WTC11 (cell line): ENCODE measurements at regions not wholly inside any gene's neighbourhood (a gene's known extent, or its start where the extent isn't known, plus 50 kb on each side); places are given as distances from the start of the nearest gene placed in this dataset.
A peak's percentile ranks its signal among the peaks of the same experiment; 100 is the strongest.

Source experiments
- ATAC-seq: fragments of 200-7000 bp; cut with Tn5 transposase; 2 replicates; pipeline ENCODE4 v1.10.0; 2021; ENCODE audit warnings: mild to moderate bottlenecking, moderate library complexity
- CTCF ChIA-PET: fragments of 300-600 bp; sonication (Branson Sonifier 250); formaldehyde crosslinking; loops from one replicate; lab custom pipeline; 2021; ENCODE audit warnings: antibody characterized with exemption; lab: Charles Lee
- POLR2A ChIA-PET: fragments of 350-600 bp; sonication (Branson Sonifier 250); formaldehyde crosslinking; loops from one replicate; lab custom pipeline; 2021; ENCODE audit warnings: antibody characterized with exemption; lab: Charles Lee
- DNase-seq: peaks from one replicate; pipeline ENCODE4 v3.0.0; 2021; ENCODE audit warnings: low spot score
- H3K27ac Mint-ChIP-seq: 2 replicates; pipeline ENCODE4 v1.8.0; 2021; ENCODE audit warnings: mixed read lengths
- H3K27me3 Mint-ChIP-seq: 2 replicates; pipeline ENCODE4 v1.8.0; 2021; ENCODE audit warnings: low read depth, mild to moderate bottlenecking, moderate library complexity, mixed read lengths
- H3K36me3 Mint-ChIP-seq: 2 replicates; pipeline ENCODE4 v1.8.0; 2021; ENCODE audit warnings: mixed read lengths
- H3K4me1 Mint-ChIP-seq: 2 replicates; pipeline ENCODE4 v1.8.0; 2022; ENCODE audit warnings: mixed read lengths
- H3K4me3 Mint-ChIP-seq: 2 replicates; pipeline ENCODE4 v1.8.0; 2021; ENCODE audit warnings: mild to moderate bottlenecking, moderate library complexity, mixed read lengths
- H3K9me3 Mint-ChIP-seq: 2 replicates; pipeline ENCODE4 v1.8.0; 2021; ENCODE audit warnings: mixed read lengths
- AFF4 ChIP-seq: sonication (generic); formaldehyde crosslinking; IDR thresholded peaks from 2 replicates; pipeline ENCODE4 v1.8.1; 2023; ENCODE audit warnings: mild to moderate bottlenecking, missing genetic modification reagents, borderline replicate concordance
- CBFB ChIP-seq: sonication (generic); formaldehyde crosslinking; IDR thresholded peaks from 2 replicates; pipeline ENCODE4 v1.8.1; 2022; ENCODE audit warnings: mild to moderate bottlenecking, low read depth, missing genetic modification reagents
- CREM ChIP-seq: sonication (generic); formaldehyde crosslinking; IDR thresholded peaks from 2 replicates; pipeline ENCODE4 v1.8.1; 2022; ENCODE audit warnings: mild to moderate bottlenecking, missing genetic modification reagents, moderate library complexity
- ELF4 ChIP-seq: sonication (generic); formaldehyde crosslinking; IDR thresholded peaks from 2 replicates; pipeline ENCODE4 v1.8.1; 2022; ENCODE audit warnings: low read depth, mild to moderate bottlenecking, moderate library complexity, missing genetic modification reagents
- GABPB1 ChIP-seq: sonication (generic); formaldehyde crosslinking; IDR thresholded peaks from 2 replicates; pipeline ENCODE4 v1.8.1; 2023; ENCODE audit warnings: mild to moderate bottlenecking, missing genetic modification reagents
- GTF2I ChIP-seq: fragments of 250-450 bp; sonication (Bioruptor Pico); conservative IDR thresholded peaks from 2 replicates; pipeline ENCODE4 v1.4.0; 2021; ENCODE audit warnings: mild to moderate bottlenecking
- HMGXB4 ChIP-seq: sonication (generic); formaldehyde crosslinking; IDR thresholded peaks from 2 replicates; pipeline ENCODE4 v1.8.1; 2023; ENCODE audit warnings: mild to moderate bottlenecking, moderate library complexity, missing genetic modification reagents
- IRF2 ChIP-seq: sonication (generic); formaldehyde crosslinking; IDR thresholded peaks from 2 replicates; pipeline ENCODE4 v1.8.0; 2022; ENCODE audit warnings: low read depth, missing genetic modification reagents, borderline replicate concordance
- MYBL2 ChIP-seq: sonication (generic); formaldehyde crosslinking; IDR thresholded peaks from 2 replicates; pipeline ENCODE4 v1.8.1; 2023; ENCODE audit warnings: mild to moderate bottlenecking, moderate library complexity, missing genetic modification reagents
- OVOL2 ChIP-seq: fragments of 250-450 bp; sonication (Bioruptor Pico); IDR thresholded peaks from 2 replicates; pipeline ENCODE4 v1.9.0; 2021; ENCODE audit warnings: mild to moderate bottlenecking, borderline replicate concordance
- RELA ChIP-seq: sonication (generic); formaldehyde crosslinking; IDR thresholded peaks from 2 replicates; pipeline ENCODE4 v1.8.1; 2022; ENCODE audit warnings: missing genetic modification reagents, mild to moderate bottlenecking, borderline replicate concordance
- TP53 ChIP-seq: sonication (generic); formaldehyde crosslinking; IDR thresholded peaks from 2 replicates; pipeline ENCODE4 v1.8.1; 2023; ENCODE audit warnings: mild to moderate bottlenecking, missing genetic modification reagents
- ZNF121 ChIP-seq: sonication (generic); formaldehyde crosslinking; IDR thresholded peaks from 2 replicates; pipeline ENCODE4 v1.8.0; 2023; ENCODE audit warnings: missing genetic modification reagents
- ZNF232 ChIP-seq: sonication (generic); formaldehyde crosslinking; IDR thresholded peaks from 2 replicates; pipeline ENCODE4 v1.8.0; 2022; ENCODE audit warnings: mild to moderate bottlenecking, missing genetic modification reagents
- ZNF263 ChIP-seq: sonication (generic); formaldehyde crosslinking; IDR thresholded peaks from 2 replicates; pipeline ENCODE4 v1.8.1; 2022; ENCODE audit warnings: low read depth, mild to moderate bottlenecking, moderate library complexity, missing genetic modification reagents
- ZNF512 ChIP-seq: sonication (generic); formaldehyde crosslinking; IDR thresholded peaks from 2 replicates; pipeline ENCODE4 v1.8.1; 2022; ENCODE audit warnings: missing genetic modification reagents, borderline replicate concordance
- TF ChIP-seq, protein P1 (sequence below): fragments of 250-450 bp; sonication (Bioruptor Pico); conservative IDR thresholded peaks from 2 replicates; pipeline ENCODE4 v1.9.0; 2021; ENCODE audit warnings: mild to moderate bottlenecking
- TF ChIP-seq, protein P2 (sequence below): fragments of 250-450 bp; sonication (Bioruptor Pico); IDR thresholded peaks from 2 replicates; pipeline ENCODE4 v2.1.2; 2022; ENCODE audit warnings: mild to moderate bottlenecking, moderate library complexity
- TF ChIP-seq, protein P3 (sequence below): sonication (generic); formaldehyde crosslinking; IDR thresholded peaks from 2 replicates; pipeline ENCODE4 v1.8.0; 2022; ENCODE audit warnings: mild to moderate bottlenecking, missing genetic modification reagents
- TF ChIP-seq, protein P4 (sequence below): sonication (generic); formaldehyde crosslinking; conservative IDR thresholded peaks from 2 replicates; pipeline ENCODE4 v1.8.1; 2022; ENCODE audit warnings: mild to moderate bottlenecking, missing genetic modification reagents

DNA sequence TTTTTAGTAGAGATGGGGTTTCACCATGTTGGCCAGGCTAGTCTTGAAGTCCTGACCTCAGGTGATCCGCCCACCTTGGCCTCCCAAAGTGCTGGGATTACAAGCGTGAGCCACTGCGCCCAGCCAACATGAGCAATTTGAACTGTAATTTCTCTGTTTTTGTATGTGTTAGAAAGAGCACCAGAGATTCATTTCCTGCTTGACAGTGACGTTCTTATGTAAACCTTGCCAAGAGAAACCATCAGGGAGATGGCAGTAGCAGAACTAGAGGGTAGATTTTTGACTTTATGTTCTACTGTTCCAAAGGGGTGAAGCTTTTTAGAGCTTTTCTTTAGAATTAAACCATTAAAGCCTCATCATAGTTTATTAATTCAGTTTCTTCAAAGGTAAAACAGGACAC is 148.1 kb upstream of the UMPS start:
- CTCF ChIA-PET: no interaction called here
- H3K27me3 Mint-ChIP-seq: peaks cover 48% of the 10 kb centered on the region
- TF ChIP-seq ZNF263 (CRISPR knock-in tag) (no peak), ZNF512 (CRISPR knock-in tag) (no peak)
- no peak overlapping the region for H3K27ac Mint-ChIP-seq
- no peaks in the 10 kb centered on the region for H3K36me3 Mint-ChIP-seq
- H3K4me1 Mint-ChIP-seq: peaks cover 23% of the 10 kb centered on the region
- ATAC-seq: no peak
- DNase-seq: no peak
- no peak overlapping the region for H3K4me3 Mint-ChIP-seq
- POLR2A ChIA-PET: no interaction called here
- H3K9me3 Mint-ChIP-seq: no peaks in the 10 kb centered on the region

DNA sequence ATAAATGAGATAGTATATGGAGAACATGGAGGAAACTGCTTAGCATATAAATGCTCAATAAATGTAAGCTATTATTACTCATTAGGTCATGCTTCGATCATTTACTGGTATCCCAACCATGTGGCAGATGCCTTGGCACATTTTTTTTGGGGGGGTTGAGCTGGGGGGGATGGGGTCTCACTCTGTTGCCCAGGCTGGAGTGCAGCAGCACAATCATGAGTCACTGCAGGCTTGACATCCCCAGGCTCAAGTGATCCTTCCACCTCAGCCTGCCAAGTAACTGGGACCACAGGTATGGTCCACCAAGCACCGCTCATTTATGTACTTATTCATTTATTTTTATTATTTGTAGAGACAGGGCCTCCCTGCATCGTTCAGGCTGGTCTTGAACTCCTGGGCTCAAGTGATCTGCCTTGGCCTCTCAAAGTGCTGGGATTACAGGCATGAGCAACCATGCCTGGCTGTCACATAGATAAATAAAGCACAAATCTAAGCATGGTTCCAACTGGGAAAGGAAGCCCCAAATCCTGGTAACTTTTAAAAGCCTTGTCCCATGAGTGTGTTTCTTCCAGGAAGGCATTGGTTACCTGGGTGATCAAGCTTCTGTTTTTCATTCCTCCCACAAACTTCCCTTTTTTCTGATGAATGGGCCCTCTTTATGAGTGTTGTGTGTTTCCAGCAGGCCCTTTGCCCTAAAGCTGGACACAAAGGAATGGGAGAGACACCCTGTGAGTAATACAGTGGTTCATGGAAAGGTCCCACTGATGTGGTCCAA is 147.4 kb upstream of the UMPS start:
- Mint-ChIP-seq H3K36me3 (no peaks in the 10 kb centered on the region), H3K27ac (no peak overlapping the region), H3K27me3 (peaks cover 53% of the 10 kb centered on the region), H3K4me1 (peaks cover 27% of the 10 kb centered on the region), H3K4me3 (no peak overlapping the region), H3K9me3 (no peaks in the 10 kb centered on the region)
- CTCF ChIA-PET: no interaction called here
- POLR2A ChIA-PET: no interaction called here
- DNase-seq (no peak), ATAC-seq (no peak)
- no peak for TF ChIP-seq GABPB1 (CRISPR knock-in tag)
- TF ChIP-seq ZNF121 (CRISPR knock-in tag): 0 out of 2 replicates have a peak, but pooled peaks have one; percentile 11

DNA sequence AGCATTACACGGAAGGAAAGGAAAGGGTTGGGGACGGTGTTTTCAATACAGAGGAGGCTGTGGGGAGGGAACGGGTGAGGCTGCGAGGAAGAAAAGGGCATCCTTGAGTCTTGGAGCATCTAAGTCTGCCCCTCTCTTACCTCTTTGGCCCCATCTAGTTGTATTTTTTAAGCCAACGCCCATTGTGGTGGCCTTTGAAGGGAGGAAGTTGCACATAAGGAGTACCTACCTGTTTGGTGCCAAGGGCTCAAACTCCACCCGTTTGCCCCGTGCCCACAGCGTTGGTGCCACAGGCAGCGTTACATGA is 146.1 kb upstream of the UMPS start:
- Mint-ChIP-seq H3K27me3 (peaks cover 59% of the 10 kb centered on the region), H3K4me3 (peak overlapping the region; percentile 38), H3K9me3 (no peaks in the 10 kb centered on the region), H3K36me3 (no peaks in the 10 kb centered on the region), H3K4me1 (peaks cover 30% of the 10 kb centered on the region), H3K27ac (no peak overlapping the region)
- no peak for DNase-seq
- no peak; the same call in 1 of the 2 replicates for ATAC-seq
- ChIA-PET CTCF (interaction anchor here (0.7 to 2.2 kb wide), 4 partner anchors 13 to 105 kb away, joined by 3 to 8 read pairs (median 3); no protein-coding TSS in a partner anchor), POLR2A (no interaction called here)
- no peak for TF ChIP-seq MYBL2 (CRISPR knock-in tag)
- TF ChIP-seq, protein P1, sequence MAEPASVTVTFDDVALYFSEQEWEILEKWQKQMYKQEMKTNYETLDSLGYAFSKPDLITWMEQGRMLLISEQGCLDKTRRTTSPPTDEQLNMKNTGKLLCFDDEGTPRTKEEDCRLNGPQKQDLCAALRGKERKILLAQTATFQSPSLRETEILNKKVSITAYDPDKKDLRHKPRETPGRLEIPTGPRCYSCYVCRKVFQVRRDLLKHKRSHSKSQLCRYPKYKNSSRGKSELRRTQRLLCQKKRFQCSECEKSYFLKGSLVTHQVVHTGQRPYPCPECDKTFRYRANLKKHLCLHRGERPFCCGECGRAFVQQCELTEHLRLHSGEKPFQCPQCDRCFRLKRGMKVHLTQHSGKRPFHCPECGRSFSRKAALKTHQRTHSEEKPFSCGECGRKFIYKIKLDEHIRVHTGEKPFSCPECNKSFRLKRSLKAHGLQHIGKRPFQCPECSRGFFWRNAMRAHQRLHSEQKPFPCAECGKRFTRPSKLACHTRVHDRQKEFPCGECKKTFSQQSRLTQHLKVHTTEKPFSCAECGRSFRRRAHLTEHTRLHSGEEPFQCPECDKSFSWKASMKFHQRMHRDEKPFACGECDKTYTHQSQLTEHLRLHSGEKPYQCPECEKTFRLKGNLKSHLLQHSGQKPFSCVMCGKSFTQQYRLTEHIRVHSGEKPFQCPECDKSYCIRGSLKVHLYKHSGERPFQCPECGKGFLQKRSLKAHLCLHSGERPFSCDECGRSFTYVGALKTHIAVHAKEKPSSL (CRISPR knock-in tag): no peak
- TF ChIP-seq, protein P2, sequence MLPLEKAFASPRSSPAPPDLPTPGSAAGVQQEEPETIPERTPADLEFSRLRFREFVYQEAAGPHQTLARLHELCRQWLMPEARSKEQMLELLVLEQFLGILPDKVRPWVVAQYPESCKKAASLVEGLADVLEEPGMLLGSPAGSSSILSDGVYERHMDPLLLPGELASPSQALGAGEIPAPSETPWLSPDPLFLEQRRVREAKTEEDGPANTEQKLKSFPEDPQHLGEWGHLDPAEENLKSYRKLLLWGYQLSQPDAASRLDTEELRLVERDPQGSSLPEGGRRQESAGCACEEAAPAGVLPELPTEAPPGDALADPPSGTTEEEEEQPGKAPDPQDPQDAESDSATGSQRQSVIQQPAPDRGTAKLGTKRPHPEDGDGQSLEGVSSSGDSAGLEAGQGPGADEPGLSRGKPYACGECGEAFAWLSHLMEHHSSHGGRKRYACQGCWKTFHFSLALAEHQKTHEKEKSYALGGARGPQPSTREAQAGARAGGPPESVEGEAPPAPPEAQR (CRISPR knock-in tag): no peak
- no peak for TF ChIP-seq RELA (CRISPR knock-in tag)
- TF ChIP-seq, protein P3, sequence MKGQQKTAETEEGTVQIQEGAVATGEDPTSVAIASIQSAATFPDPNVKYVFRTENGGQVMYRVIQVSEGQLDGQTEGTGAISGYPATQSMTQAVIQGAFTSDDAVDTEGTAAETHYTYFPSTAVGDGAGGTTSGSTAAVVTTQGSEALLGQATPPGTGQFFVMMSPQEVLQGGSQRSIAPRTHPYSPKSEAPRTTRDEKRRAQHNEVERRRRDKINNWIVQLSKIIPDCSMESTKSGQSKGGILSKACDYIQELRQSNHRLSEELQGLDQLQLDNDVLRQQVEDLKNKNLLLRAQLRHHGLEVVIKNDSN (CRISPR knock-in tag): no peak
- no peak for TF ChIP-seq TP53
- TF ChIP-seq, protein P4, sequence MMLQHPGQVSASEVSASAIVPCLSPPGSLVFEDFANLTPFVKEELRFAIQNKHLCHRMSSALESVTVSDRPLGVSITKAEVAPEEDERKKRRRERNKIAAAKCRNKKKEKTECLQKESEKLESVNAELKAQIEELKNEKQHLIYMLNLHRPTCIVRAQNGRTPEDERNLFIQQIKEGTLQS (CRISPR knock-in tag): no peak
- no peak for TF ChIP-seq OVOL2
- no peak for TF ChIP-seq CBFB (CRISPR knock-in tag)
- TF ChIP-seq AFF4 (CRISPR knock-in tag): no peak
- no peak for TF ChIP-seq ELF4 (CRISPR knock-in tag)
- no peak for TF ChIP-seq CREM
- TF ChIP-seq ZNF232 (CRISPR knock-in tag): no peak
- no peak for TF ChIP-seq HMGXB4
- TF ChIP-seq GTF2I (CRISPR knock-in tag): no peak
- no peak for TF ChIP-seq IRF2
